ENCODE measurements at regions not wholly inside any gene's neighbourhood (a gene's known extent, or its start where the extent isn't known, plus 50 kb on each side); places are given as distances from the start of the nearest gene placed in this dataset.

DNA sequence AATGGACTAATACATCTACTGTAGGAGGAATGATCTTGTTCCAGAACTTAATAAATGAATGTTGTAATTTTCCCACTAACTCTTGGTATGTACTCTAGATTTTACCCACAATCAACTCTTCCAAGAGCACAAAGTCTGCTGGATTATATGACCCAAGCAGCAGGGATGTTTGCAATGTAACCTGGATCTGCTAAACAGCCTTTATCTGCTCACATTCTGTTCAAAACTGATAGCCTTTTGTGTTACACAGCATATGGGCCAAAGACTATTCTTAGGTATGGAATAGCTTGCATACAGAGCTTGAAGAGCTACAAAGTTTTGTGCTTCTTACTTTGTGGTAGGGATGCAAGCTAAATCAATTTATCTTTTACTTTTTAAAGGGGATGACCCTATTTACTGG, 213.7 kb upstream of the DCN start:
- no peaks in the 10 kb centered on the region for H3K27me3 Mint-ChIP-seq (ENCODE audit: low read depth, unreplicated experiment)
- H3K27ac Mint-ChIP-seq (ENCODE audit: unreplicated experiment): no peak overlapping the region
- H3K4me1 Mint-ChIP-seq (ENCODE audit: low read depth, unreplicated experiment): peaks cover 4% of the 10 kb centered on the region

DNA sequence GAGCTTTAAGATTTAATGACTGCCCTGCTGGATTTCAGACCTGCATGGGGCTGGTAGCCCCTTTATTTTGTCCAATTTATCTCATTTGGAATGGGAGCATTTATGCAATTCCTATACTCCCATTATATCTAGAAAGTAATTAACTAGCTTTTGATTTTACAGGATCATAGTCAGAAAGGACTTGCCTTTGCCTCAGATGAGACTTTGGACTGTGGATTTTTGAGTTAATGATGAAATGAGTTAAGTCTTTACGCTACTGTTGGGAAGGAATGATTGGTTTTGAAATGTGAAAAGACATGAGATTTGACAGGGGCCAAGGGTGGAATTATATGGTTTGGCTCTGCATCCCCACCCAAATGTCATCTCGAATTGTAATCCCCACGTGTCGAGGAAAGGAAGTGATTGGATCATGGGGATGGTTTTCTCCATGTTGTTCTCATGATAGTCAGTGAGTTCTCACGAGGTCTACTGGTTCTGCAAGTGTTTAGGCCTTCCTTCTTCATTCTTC, 213.1 kb upstream of the DCN start:
- Histone ChIP-seq H3K27me3 (ENCODE audit: insufficient read depth, low read length) (no peaks in the 10 kb centered on the region), H3K27ac (ENCODE audit: low read depth, low read length) (no peak overlapping the region), H3K4me3 (ENCODE audit: insufficient read depth, low read depth, low read length) (no peak overlapping the region), H3K4me2 (ENCODE audit: low read length) (no peak overlapping the region), H2AFZ (ENCODE audit: low read depth, low read length) (no peak overlapping the region), H4K20me1 (ENCODE audit: insufficient read depth, low read length) (no peaks in the 10 kb centered on the region), H3K4me1 (ENCODE audit: insufficient read depth, low read length) (no peaks in the 10 kb centered on the region), H3K79me2 (ENCODE audit: insufficient read depth, low read length) (no peaks in the 10 kb centered on the region), H3K9me3 (ENCODE audit: insufficient read depth, low read depth, low read length) (no peaks in the 10 kb centered on the region), H3K36me3 (ENCODE audit: insufficient read depth, low read length) (no peaks in the 10 kb centered on the region), H3K9ac (ENCODE audit: low read length) (no peak overlapping the region)
- H3K9me3 Mint-ChIP-seq (ENCODE audit: unreplicated experiment): peaks cover 15% of the 10 kb centered on the region
- DNase-seq (ENCODE audit: low read depth) (no peak), FAIRE-seq (no peak)
- no peaks in the 10 kb centered on the region for H3K27me3 Mint-ChIP-seq (ENCODE audit: low read depth, unreplicated experiment)
- H3K36me3 Mint-ChIP-seq (ENCODE audit: low read depth, unreplicated experiment): no peaks in the 10 kb centered on the region
- peaks cover 4% of the 10 kb centered on the region for H3K4me1 Mint-ChIP-seq (ENCODE audit: low read depth, unreplicated experiment)
- H3K4me3 Mint-ChIP-seq (ENCODE audit: unreplicated experiment): no peak overlapping the region
- no peak for TF ChIP-seq EZH2 (IDR thresholded peaks at IDR 0.05; ENCODE audit: insufficient read depth, low read length)
- TF ChIP-seq, protein P1, sequence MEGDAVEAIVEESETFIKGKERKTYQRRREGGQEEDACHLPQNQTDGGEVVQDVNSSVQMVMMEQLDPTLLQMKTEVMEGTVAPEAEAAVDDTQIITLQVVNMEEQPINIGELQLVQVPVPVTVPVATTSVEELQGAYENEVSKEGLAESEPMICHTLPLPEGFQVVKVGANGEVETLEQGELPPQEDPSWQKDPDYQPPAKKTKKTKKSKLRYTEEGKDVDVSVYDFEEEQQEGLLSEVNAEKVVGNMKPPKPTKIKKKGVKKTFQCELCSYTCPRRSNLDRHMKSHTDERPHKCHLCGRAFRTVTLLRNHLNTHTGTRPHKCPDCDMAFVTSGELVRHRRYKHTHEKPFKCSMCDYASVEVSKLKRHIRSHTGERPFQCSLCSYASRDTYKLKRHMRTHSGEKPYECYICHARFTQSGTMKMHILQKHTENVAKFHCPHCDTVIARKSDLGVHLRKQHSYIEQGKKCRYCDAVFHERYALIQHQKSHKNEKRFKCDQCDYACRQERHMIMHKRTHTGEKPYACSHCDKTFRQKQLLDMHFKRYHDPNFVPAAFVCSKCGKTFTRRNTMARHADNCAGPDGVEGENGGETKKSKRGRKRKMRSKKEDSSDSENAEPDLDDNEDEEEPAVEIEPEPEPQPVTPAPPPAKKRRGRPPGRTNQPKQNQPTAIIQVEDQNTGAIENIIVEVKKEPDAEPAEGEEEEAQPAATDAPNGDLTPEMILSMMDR (IDR thresholded peaks at IDR 0.05; ENCODE audit: insufficient read depth, low read depth, low read length): no peak
- H3K27ac Mint-ChIP-seq (ENCODE audit: unreplicated experiment): no peak overlapping the region

More for the DNA sequence above, 213.7 kb upstream of the DCN start:
- no peaks in the 10 kb centered on the region for H3K4me1 ChIP-seq (ENCODE audit: insufficient read depth, low read length)
- FAIRE-seq (no peak), DNase-seq (ENCODE audit: low read depth) (no peak)
- H4K20me1 ChIP-seq (ENCODE audit: insufficient read depth, low read length): no peaks in the 10 kb centered on the region
- H3K9me3 ChIP-seq (ENCODE audit: insufficient read depth, low read depth, low read length): no peaks in the 10 kb centered on the region
- H3K9ac ChIP-seq (ENCODE audit: low read length): no peak overlapping the region
- H3K9me3 Mint-ChIP-seq (ENCODE audit: unreplicated experiment): peaks cover 14% of the 10 kb centered on the region
- no peaks in the 10 kb centered on the region for H3K36me3 ChIP-seq (ENCODE audit: insufficient read depth, low read length)
- H3K4me3 Mint-ChIP-seq (ENCODE audit: unreplicated experiment): no peak overlapping the region
- TF ChIP-seq, protein P1 (IDR thresholded peaks at IDR 0.05; ENCODE audit: insufficient read depth, low read depth, low read length): no peak
- no peak for TF ChIP-seq EZH2 (IDR thresholded peaks at IDR 0.05; ENCODE audit: insufficient read depth, low read length)
- H3K36me3 Mint-ChIP-seq (ENCODE audit: low read depth, unreplicated experiment): no peaks in the 10 kb centered on the region
- no peak overlapping the region for H3K4me3 ChIP-seq (ENCODE audit: insufficient read depth, low read depth, low read length)
- no peaks in the 10 kb centered on the region for H3K27me3 ChIP-seq (ENCODE audit: insufficient read depth, low read length)
- no peak overlapping the region for H3K4me2 ChIP-seq (ENCODE audit: low read length)
- no peaks in the 10 kb centered on the region for H3K79me2 ChIP-seq (ENCODE audit: insufficient read depth, low read length)
- H3K27ac ChIP-seq (ENCODE audit: low read depth, low read length): no peak overlapping the region
- no peak overlapping the region for H2AFZ ChIP-seq (ENCODE audit: low read depth, low read length)

- FAIRE-seq (no peak), DNase-seq (ENCODE audit: low read depth) (no peak)
- Histone ChIP-seq H4K20me1 (ENCODE audit: insufficient read depth, low read length) (no peaks in the 10 kb centered on the region), H3K4me3 (ENCODE audit: insufficient read depth, low read depth, low read length) (no peak overlapping the region), H3K9ac (ENCODE audit: low read length) (no peak overlapping the region), H3K4me2 (ENCODE audit: low read length) (no peak overlapping the region), H3K9me3 (ENCODE audit: insufficient read depth, low read depth, low read length) (no peaks in the 10 kb centered on the region), H3K79me2 (ENCODE audit: insufficient read depth, low read length) (no peaks in the 10 kb centered on the region), H3K27ac (ENCODE audit: low read depth, low read length) (no peak overlapping the region), H2AFZ (ENCODE audit: low read depth, low read length) (no peak overlapping the region), H3K4me1 (ENCODE audit: insufficient read depth, low read length) (no peaks in the 10 kb centered on the region), H3K27me3 (ENCODE audit: insufficient read depth, low read length) (no peaks in the 10 kb centered on the region), H3K36me3 (ENCODE audit: insufficient read depth, low read length) (no peaks in the 10 kb centered on the region)
- H3K4me3 Mint-ChIP-seq (ENCODE audit: unreplicated experiment): no peak overlapping the region
- TF ChIP-seq, protein P1 (IDR thresholded peaks at IDR 0.05; ENCODE audit: insufficient read depth, low read depth, low read length): no peak
- TF ChIP-seq EZH2 (IDR thresholded peaks at IDR 0.05; ENCODE audit: insufficient read depth, low read length): no peak
- peaks cover 15% of the 10 kb centered on the region for H3K9me3 Mint-ChIP-seq (ENCODE audit: unreplicated experiment)
- H3K4me1 Mint-ChIP-seq (ENCODE audit: low read depth, unreplicated experiment): peaks cover 4% of the 10 kb centered on the region
- no peaks in the 10 kb centered on the region for H3K27me3 Mint-ChIP-seq (ENCODE audit: low read depth, unreplicated experiment)
- H3K27ac Mint-ChIP-seq (ENCODE audit: unreplicated experiment): no peak overlapping the region
- no peaks in the 10 kb centered on the region for H3K36me3 Mint-ChIP-seq (ENCODE audit: low read depth, unreplicated experiment)
Observed at GRCh38 chr12:91394903-91395302, 212.3 kb upstream of the DCN start.
